BJ (cell line): ENCODE measurements at regions not wholly inside any gene's neighbourhood (a gene's known extent, or its start where the extent isn't known, plus 50 kb on each side); places are given as distances from the start of the nearest gene placed in this dataset.

Experiments
- CTCF ChIA-PET: fragments of 350-600 bp; formaldehyde crosslinking; extraction: SDS; loops from one replicate; lab custom pipeline; 2021; ENCODE audit warnings: antibody characterized with exemption, inconsistent platforms; lab: Yijun Ruan, JAX
- POLR2A ChIA-PET: fragments of 300-600 bp; sonication (Branson Sonifier 250); formaldehyde crosslinking; extraction: SDS; loops from one replicate; lab custom pipeline; 2021; ENCODE audit warnings: antibody characterized with exemption; lab: Charles Lee
- DNase-seq: peaks from one replicate; pipeline ENCODE4 v3.0.0-alpha.2; 2011; ENCODE audit warnings: low read depth
- H3K27me3 ChIP-seq: 2 replicates; pipeline ENCODE4 v1.6.0; 2011; ENCODE audit warnings: low read length; ENCODE audit not compliant: control insufficient read depth, insufficient read depth
- H3K36me3 ChIP-seq: 2 replicates; pipeline ENCODE4 v1.5.1; 2011; ENCODE audit warnings: low read length; ENCODE audit not compliant: control insufficient read depth, insufficient read depth
- H3K4me3 ChIP-seq: 2 replicates; pipeline ENCODE4 v1.5.1; 2011; ENCODE audit warnings: low read depth, mild to moderate bottlenecking, control low read depth, low read length
- CTCF ChIP-seq: IDR thresholded peaks from 2 replicates; pipeline ENCODE4 v1.5.1; 2011; ENCODE audit warnings: low read depth, mild to moderate bottlenecking, control low read depth, inconsistent platforms, low read length, moderate library complexity; ENCODE audit not compliant: insufficient read depth

GRCh38 chr5:56617998-56618397 is 197.4 kb upstream of the MAP3K1 start:
- DNase-seq: no peak
- H3K36me3 ChIP-seq: no peaks in the 10 kb centered on the region
- ChIA-PET CTCF (interaction anchor here (1.0 to 1.5 kb wide), 4 partner anchors 16 to 347 kb away, joined by 3 to 4 read pairs (median 4); no protein-coding TSS in a partner anchor), POLR2A (no interaction called here)
- TF ChIP-seq CTCF: no peak
- H3K27me3 ChIP-seq: no peaks in the 10 kb centered on the region
- H3K4me3 ChIP-seq: no peak overlapping the region

GRCh38 chr5:56616454-56617160 is 198.7 kb upstream of the MAP3K1 start:
- POLR2A ChIA-PET: no interaction called here
- no peaks in the 10 kb centered on the region for H3K27me3 ChIP-seq

GRCh38 chr5:56615361-56616153 is 199.8 kb upstream of the MAP3K1 start:
- CTCF ChIA-PET: interaction anchor here (1.5 kb wide), 1 partner anchor 345 kb away, joined by 4 read pairs; no protein-coding TSS in a partner anchor
- Histone ChIP-seq H3K27me3 (no peaks in the 10 kb centered on the region), H3K4me3 (no peak overlapping the region), H3K36me3 (no peaks in the 10 kb centered on the region)
- no peak for DNase-seq
- POLR2A ChIA-PET: no interaction called here
- no peak for TF ChIP-seq CTCF

More at GRCh38 chr5:56616454-56617160, 198.7 kb upstream of the MAP3K1 start:
- Histone ChIP-seq H3K4me3 (no peak overlapping the region), H3K36me3 (no peaks in the 10 kb centered on the region)
- no peak for TF ChIP-seq CTCF
- CTCF ChIA-PET: interaction anchor here (0.5 to 1.5 kb wide), 3 partner anchors 222 to 346 kb away, joined by 3 to 4 read pairs (median 4); no protein-coding TSS in a partner anchor
- DNase-seq: no peak

- ChIA-PET CTCF (interaction anchor here (0.8 kb wide), 1 partner anchor 27 kb away, joined by 3 read pairs; no protein-coding TSS in a partner anchor), POLR2A (no interaction called here)
- no peak for DNase-seq
- Histone ChIP-seq H3K36me3 (no peaks in the 10 kb centered on the region), H3K4me3 (no peak overlapping the region), H3K27me3 (no peaks in the 10 kb centered on the region)
- TF ChIP-seq CTCF: no peak
Measured at GRCh38 chr5:56612759-56613158, 202.6 kb upstream of the MAP3K1 start.

GRCh38 chr5:56612353-56612752 is 203.0 kb upstream of the MAP3K1 start:
- TF ChIP-seq CTCF: no peak
- H3K4me3 ChIP-seq: no peak overlapping the region
- H3K27me3 ChIP-seq: no peaks in the 10 kb centered on the region
- no peaks in the 10 kb centered on the region for H3K36me3 ChIP-seq
- CTCF ChIA-PET: interaction anchor here (0.8 kb wide), 1 partner anchor 27 kb away, joined by 3 read pairs; no protein-coding TSS in a partner anchor
- DNase-seq: no peak
- POLR2A ChIA-PET: no interaction called here
